Glomerular visceral epithelial cell (primary cell): ENCODE measurements at regions not wholly inside any gene's neighbourhood (a gene's known extent, or its start where the extent isn't known, plus 50 kb on each side); places are given as distances from the start of the nearest gene placed in this dataset.

Experiments used
- DNase-seq: peaks from one replicate; pipeline ENCODE4 v3.0.0-alpha.2; 2016; ENCODE audit errors: extremely low spot score

DNA sequence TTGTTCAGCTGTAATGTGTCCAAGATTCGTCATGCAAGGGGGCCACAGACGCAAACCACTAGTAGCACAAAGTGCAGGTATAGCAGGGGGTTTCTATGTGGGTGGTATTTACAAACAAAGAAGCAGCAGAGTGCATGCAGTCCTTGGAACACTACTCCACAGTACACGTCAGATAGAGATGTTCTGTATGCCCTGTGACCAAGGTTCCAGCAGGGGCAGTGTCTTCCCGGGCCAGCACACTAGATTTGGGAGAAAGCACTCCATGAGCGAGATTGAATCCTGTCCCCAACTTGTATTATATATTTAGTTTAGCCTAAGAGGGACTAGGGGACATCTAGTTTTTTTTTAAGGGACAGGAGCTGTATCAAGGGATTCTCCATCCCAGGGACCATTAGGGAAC is 54.4 kb upstream of the ESX1 start:
- no peak for DNase-seq

DNA sequence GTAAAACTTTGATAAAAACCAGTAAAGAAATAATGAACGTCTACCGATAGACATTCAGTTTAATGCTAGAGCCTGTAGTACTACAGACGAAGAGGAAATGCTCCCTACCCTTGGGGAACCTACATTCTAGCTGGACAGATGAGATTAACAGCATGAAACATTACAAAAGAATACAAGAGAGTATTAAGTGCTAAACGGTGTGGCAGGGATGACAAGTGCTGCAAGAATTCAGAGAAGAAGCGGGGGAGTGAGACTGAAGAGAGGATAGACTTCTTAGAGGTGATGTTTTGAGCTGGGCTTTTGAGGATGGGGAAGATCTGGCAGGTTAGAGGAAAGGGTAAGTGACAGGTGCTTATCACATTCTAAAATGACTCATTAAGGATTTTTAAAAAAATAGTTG is 52.6 kb upstream of the ESX1 start:
- no peak for DNase-seq

- DNase-seq: no peak
These were observed 51.4 kb upstream of the ESX1 start for GRCh38 chrX:104306180-104306579.
